Thoracic aorta (tissue), 2 donors: ENCODE measurements at regions not wholly inside any gene's neighbourhood (a gene's known extent, or its start where the extent isn't known, plus 50 kb on each side); places are given as distances from the start of the nearest gene placed in this dataset.

ENCODE experiments used
- ATAC-seq: fragments of 150-250 bp; one replicate; pipeline ENCODE4 v1.8.0; 2017; ENCODE audit warnings: low read depth; ENCODE audit not compliant: insufficient number of reproducible peaks, low FRiP score
- DNase-seq: peaks from one replicate; pipeline ENCODE4 v3.0.0-alpha.2; 2020; ENCODE audit warnings: low spot score
- H3K27ac ChIP-seq, 2 donors: fragments of 200-600 bp; sonication (generic); 1 replicate in 1 of 2; 2 replicates in 1 of 2; pipeline ENCODE4 v1.5.1; 2016; ENCODE audit warnings: mild to moderate bottlenecking in 2 of 2, moderate library complexity in 2 of 2
- H3K27me3 ChIP-seq: fragments of 200-600 bp; sonication (generic); replicated peaks from 2 replicates; pipeline ENCODE4 v1.6.0; 2016; ENCODE audit warnings: mild to moderate bottlenecking; ENCODE audit not compliant: insufficient read depth
- H3K36me3 ChIP-seq: fragments of 200-600 bp; sonication (generic); one replicate; pipeline ENCODE4 v1.5.1; 2016
- H3K4me1 ChIP-seq, 2 donors: fragments of 200-600 bp; sonication (generic); 1 replicate in 1 of 2; 2 replicates in 1 of 2; pipeline versions ENCODE4 v1.5.1 to v1.6.0; 2016; ENCODE audit warnings: low read depth in 2 of 2, mild to moderate bottlenecking in 1 of 2; ENCODE audit not compliant: control insufficient read depth in 1 of 2
- H3K4me3 ChIP-seq: fragments of 200-600 bp; sonication (generic); 2 replicates; pipeline ENCODE4 v1.5.1; 2016; ENCODE audit warnings: mild to moderate bottlenecking
- H3K9me3 ChIP-seq: fragments of 200-600 bp; sonication (generic); 2 replicates; pipeline ENCODE4 v1.5.1; 2016
- TF ChIP-seq, protein P1 (sequence below): fragments of 200-600 bp; sonication (generic); IDR thresholded peaks from one replicate; pipeline ENCODE4 v1.5.1; 2019; ENCODE audit warnings: antibody characterized with exemption

DNA sequence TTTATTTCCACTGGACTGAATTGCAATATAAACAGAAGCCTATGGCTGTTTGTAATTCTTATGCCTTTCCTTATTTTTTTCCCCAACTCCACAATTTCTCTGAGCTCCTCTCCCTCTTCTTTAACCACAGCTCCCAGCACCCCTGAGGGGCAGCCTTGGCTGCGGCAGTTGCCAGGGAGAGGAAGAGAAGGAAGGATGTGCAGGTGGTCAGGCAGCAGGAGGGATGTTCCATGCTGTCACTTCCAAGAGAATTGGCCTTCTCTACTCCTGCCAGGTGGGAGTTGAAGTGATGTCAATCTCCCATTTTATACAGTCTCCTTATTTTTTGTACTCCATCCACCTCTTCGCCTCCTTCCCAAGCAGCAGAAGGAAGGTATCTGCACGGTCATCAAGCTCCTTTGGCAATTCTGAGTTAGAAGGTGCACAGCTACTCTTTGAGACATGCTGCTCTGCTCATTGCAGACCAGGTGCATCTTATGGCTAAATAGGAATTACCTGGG, 343.3 kb upstream of the RPS6KA3 start:
- no peak for ATAC-seq
- no peak overlapping the region for H3K27ac ChIP-seq
- no peaks in the 10 kb centered on the region for H3K27me3 ChIP-seq
- TF ChIP-seq, protein P1, sequence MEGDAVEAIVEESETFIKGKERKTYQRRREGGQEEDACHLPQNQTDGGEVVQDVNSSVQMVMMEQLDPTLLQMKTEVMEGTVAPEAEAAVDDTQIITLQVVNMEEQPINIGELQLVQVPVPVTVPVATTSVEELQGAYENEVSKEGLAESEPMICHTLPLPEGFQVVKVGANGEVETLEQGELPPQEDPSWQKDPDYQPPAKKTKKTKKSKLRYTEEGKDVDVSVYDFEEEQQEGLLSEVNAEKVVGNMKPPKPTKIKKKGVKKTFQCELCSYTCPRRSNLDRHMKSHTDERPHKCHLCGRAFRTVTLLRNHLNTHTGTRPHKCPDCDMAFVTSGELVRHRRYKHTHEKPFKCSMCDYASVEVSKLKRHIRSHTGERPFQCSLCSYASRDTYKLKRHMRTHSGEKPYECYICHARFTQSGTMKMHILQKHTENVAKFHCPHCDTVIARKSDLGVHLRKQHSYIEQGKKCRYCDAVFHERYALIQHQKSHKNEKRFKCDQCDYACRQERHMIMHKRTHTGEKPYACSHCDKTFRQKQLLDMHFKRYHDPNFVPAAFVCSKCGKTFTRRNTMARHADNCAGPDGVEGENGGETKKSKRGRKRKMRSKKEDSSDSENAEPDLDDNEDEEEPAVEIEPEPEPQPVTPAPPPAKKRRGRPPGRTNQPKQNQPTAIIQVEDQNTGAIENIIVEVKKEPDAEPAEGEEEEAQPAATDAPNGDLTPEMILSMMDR = no peak
- no peaks in the 10 kb centered on the region for H3K36me3 ChIP-seq
- H3K4me1 ChIP-seq = no peaks in the 10 kb centered on the region
- H3K9me3 ChIP-seq = no peaks in the 10 kb centered on the region
- DNase-seq = no peak
- H3K4me3 ChIP-seq = no peak overlapping the region

DNA sequence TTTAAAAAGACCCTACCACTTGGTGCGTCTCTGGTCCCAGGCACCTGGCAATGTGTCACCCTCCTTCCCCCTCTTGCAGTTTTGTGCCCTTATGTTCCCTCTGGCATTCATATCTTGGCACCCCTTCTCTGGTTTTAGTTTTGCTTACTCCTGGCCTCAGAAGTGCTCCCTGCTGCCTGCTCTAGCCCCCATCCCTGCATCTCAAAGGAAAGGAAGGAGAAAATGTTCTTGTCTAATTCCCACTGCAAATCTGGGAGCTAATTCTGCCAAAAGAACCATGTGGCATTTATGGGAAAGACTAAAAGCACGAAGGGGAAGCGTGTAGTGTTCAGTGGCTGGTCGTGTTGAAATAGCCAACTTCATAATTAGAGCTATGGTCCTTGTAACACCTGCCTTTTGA, 340.1 kb upstream of the RPS6KA3 start:
- Histone ChIP-seq H3K27me3 (no peaks in the 10 kb centered on the region), H3K27ac (no peak overlapping the region), H3K4me1 (no peaks in the 10 kb centered on the region), H3K36me3 (no peaks in the 10 kb centered on the region), H3K9me3 (no peaks in the 10 kb centered on the region), H3K4me3 (no peak overlapping the region)
- TF ChIP-seq, protein P1 = no peak
- no peak for ATAC-seq
- DNase-seq = no peak

DNA sequence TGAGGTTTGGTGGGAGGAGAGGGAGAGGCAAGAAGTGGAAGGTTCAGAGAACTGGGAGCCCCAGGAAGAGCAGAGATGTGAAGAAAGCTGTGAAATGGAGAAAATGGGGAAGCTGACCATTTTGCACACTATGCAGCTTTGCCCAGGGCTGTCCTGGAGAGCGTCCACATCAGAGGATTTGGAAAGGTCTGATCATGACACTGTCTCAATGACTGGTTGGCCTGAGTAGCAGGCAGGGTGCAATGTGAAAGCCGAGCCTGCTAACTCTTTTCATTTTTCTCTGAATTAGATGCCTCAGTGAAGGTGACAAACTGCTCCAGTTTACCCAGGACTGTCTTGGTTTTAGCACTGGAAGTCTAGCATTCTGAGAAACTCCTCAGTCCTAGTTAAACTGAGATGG, 330.1 kb upstream of the RPS6KA3 start:
- H3K27ac ChIP-seq = no peak overlapping the region
- no peak for ATAC-seq
- TF ChIP-seq, protein P1 = no peak
- no peaks in the 10 kb centered on the region for H3K27me3 ChIP-seq
- H3K9me3 ChIP-seq = no peaks in the 10 kb centered on the region
- H3K4me3 ChIP-seq = no peak overlapping the region
- no peaks in the 10 kb centered on the region for H3K36me3 ChIP-seq
- H3K4me1 ChIP-seq = no peaks in the 10 kb centered on the region
- no peak for DNase-seq

GRCh38 chrX:20595928-20596575, 329.3 kb upstream of the RPS6KA3 start:
- Histone ChIP-seq H3K4me3 (no peak overlapping the region), H3K27me3 (no peaks in the 10 kb centered on the region), H3K27ac (no peak overlapping the region), H3K9me3 (no peaks in the 10 kb centered on the region), H3K36me3 (no peaks in the 10 kb centered on the region), H3K4me1 (no peaks in the 10 kb centered on the region)
- TF ChIP-seq, protein P1 = no peak
- DNase-seq (no peak), ATAC-seq (no peak)

- TF ChIP-seq, protein P1 = no peak
- Histone ChIP-seq H3K4me1 (no peaks in the 10 kb centered on the region), H3K27ac (no peak overlapping the region), H3K4me3 (no peak overlapping the region), H3K36me3 (no peaks in the 10 kb centered on the region), H3K27me3 (no peaks in the 10 kb centered on the region), H3K9me3 (no peaks in the 10 kb centered on the region)
- ATAC-seq (no peak), DNase-seq (no peak)
These were observed 328.3 kb upstream of the RPS6KA3 start for GRCh38 chrX:20594985-20595384.
